Mesenchymal stem cell (in vitro differentiated cells and primary cell): ENCODE measurements at regions not wholly inside any gene's neighbourhood (a gene's known extent, or its start where the extent isn't known, plus 50 kb on each side); places are given as distances from the start of the nearest gene placed in this dataset. TPM values are rescaled to one million over a fixed set of nuclear protein-coding genes. Genes with fewer than 3 reads are reported as not detected.

Source experiments
- small RNA-seq: library from polyadenylated mRNA; stranded (forward); fragments of <200 nt; extraction: miRNeasy Mini kit (QIAGEN cat#:217004); gene quantifications from one replicate; pipeline ENCODE3, GENCODE V24; 2013; ENCODE audit warnings: low read depth

Small RNA genes in the stretch of these regions (small RNA-seq; reads per million reads assigned to genes)
- gene AC013262.1 (not detected), gene AC138623.1 (not detected), gene RF00019 (not detected), gene RN7SL201P (not detected), gene RNA5SP99 (4.3 reads per million, percentile 45 among the genes with 10 or more reads in this experiment), gene RNU6-1312P (not detected), gene RNU6-685P (not detected), gene RPL37P10 (not detected)
